Omental fat pad (tissue), 3 donors: ENCODE measurements at regions not wholly inside any gene's neighbourhood (a gene's known extent, or its start where the extent isn't known, plus 50 kb on each side); places are given as distances from the start of the nearest gene placed in this dataset.
"Not testable (repeated sequence)": the region's sequence is repeated elsewhere in the genome, so short reads cannot be mapped to it uniquely, and the experiment has no call there.

Experiments
- ATAC-seq: fragments of 150-250 bp; one replicate; pipeline ENCODE4 v1.9.1; 2016; ENCODE audit warnings: mild to moderate bottlenecking, moderate library complexity; ENCODE audit not compliant: low FRiP score
- DNase-seq: peaks from one replicate; pipeline ENCODE4 v3.0.0-alpha.2; 2019; ENCODE audit warnings: low spot score
- TF ChIP-seq, protein P1 (sequence below), 3 donors: fragments of 450-650 bp; IDR thresholded peaks; one replicate each; pipeline ENCODE4 v1.5.1; 2016 to 2017; ENCODE audit warnings: antibody characterized with exemption in 3 of 3, mild to moderate bottlenecking in 3 of 3, moderate library complexity in 2 of 3

DNA sequence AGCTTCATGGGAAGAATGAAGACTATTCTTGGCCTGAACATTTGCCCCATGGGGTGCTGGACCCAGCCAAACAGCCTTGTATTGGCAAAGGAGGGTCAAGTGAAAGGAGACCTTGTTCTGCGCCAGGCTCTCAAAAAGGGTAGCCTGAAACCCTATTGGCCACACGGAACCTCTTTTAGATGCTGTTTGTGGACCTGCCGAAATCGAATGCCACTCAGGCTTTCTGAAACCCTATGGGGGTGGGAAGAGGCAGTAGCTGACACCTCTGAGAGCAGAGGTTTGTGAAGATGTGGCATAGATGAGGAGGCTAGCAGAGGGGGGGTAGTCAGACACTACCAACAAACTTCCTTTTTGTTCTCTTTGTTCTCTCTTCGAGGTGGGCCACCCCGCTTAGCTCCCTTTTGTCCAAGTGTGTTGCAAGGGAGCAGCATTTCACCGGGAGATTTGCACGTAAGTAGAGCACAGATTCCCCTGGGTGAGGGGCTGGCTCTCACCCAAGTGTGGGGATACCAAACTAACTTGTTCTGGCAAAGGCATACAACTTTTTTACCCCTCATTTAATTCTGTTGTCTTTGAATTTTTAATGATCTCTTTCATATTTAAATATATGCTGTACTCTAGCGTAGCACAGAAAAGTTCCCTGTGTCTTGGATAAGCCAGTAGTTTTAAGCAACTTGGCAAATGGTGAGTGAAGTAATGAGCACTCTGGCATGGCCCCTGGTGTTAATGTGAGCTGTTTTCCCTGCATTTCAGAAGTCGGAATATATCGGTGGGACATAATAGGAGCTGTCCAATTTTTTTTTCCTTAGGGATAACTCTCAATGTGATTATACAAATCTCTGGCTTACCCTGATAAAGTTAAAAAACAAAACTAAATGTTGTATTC, 107.7 kb downstream of the SEPTIN7 start:
- no peak for DNase-seq
- no peak for ATAC-seq
- TF ChIP-seq, protein P1, sequence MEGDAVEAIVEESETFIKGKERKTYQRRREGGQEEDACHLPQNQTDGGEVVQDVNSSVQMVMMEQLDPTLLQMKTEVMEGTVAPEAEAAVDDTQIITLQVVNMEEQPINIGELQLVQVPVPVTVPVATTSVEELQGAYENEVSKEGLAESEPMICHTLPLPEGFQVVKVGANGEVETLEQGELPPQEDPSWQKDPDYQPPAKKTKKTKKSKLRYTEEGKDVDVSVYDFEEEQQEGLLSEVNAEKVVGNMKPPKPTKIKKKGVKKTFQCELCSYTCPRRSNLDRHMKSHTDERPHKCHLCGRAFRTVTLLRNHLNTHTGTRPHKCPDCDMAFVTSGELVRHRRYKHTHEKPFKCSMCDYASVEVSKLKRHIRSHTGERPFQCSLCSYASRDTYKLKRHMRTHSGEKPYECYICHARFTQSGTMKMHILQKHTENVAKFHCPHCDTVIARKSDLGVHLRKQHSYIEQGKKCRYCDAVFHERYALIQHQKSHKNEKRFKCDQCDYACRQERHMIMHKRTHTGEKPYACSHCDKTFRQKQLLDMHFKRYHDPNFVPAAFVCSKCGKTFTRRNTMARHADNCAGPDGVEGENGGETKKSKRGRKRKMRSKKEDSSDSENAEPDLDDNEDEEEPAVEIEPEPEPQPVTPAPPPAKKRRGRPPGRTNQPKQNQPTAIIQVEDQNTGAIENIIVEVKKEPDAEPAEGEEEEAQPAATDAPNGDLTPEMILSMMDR (IDR thresholded peaks at IDR 0.05) = no peak

DNA sequence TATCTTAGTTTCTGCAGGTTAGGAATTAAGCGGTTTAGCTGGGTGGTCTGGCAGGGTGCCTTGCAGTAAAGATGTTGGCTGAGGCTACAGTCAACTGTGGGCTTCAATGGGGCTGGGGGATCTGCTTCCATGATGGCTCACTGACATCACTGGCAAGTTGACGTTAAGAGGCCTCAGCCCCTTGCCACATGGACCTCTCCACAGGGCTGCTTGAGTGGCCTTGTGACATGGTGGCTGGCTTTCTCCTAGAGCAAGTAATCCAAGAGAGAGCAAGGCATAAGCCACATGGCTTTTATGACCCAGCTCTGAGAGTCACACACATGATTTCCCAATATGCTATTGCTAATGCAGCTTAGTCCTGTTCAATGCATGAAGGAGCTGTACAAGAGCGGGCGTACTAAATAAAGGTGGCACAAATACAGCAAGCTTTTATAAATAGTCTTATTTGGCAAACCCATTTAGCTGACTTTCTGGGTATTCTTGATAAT, 109.1 kb downstream of the SEPTIN7 start:
- TF ChIP-seq, protein P1 (IDR thresholded peaks at IDR 0.05) = no peak
- DNase-seq (no peak), ATAC-seq (no peak)

GRCh38 chr7:35910621-35911020, 109.8 kb downstream of the SEPTIN7 start:
- ATAC-seq = not testable (repeated sequence)

GRCh38 chr7:35913350-35913749, 112.5 kb downstream of the SEPTIN7 start:
- not testable (repeated sequence) for ATAC-seq, DNase-seq

More at GRCh38 chr7:35910621-35911020, 109.8 kb downstream of the SEPTIN7 start:
- DNase-seq = not testable (repeated sequence)

- not testable (repeated sequence) for DNase-seq, ATAC-seq
Observed at GRCh38 chr7:35914214-35914613, 113.4 kb downstream of the SEPTIN7 start.

GRCh38 chr7:35915247-35915955, 114.5 kb downstream of the SEPTIN7 start:
- not testable (repeated sequence) for ATAC-seq, DNase-seq

DNA sequence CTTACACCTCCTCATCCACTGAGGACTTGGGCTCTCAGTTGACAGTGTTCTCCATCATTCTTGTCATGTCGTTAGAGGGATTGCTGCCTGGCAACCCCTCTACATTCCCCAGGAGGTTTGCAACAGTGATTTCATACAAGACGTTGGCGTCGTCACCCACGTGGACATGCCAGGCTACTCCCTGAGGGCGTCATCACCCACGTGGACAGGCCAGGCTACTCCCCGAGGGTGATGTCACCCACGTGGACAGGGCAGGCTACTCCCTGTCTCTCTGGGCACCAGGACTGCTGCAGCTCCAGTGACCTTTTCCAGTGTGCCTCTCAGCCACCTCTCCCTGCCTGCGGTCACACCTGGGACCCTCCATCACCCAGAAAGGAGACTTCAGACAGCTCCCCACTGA, 117.4 kb downstream of the SEPTIN7 start:
- ATAC-seq, DNase-seq: not testable (repeated sequence)

DNA sequence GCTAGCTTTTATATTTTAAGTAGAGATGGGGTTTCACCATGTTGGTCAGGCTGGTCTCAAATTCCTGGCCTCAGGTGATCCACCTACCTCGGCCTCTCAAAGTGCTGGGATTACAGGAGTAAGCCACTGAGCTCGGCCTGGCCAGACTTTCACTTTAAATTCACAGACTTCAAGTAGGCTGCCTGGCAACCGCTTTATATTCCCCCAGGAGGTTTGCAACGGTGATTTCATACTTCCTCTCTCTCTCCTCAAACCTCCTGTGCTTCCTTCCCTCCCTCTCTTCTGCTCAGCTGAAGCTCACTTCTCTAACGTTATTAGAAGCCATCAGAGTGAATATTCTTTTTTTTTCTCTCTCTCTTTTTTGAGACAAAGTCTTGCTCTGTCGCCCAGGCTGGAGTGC, 118.8 kb downstream of the SEPTIN7 start:
- not testable (repeated sequence) for DNase-seq, ATAC-seq

DNA sequence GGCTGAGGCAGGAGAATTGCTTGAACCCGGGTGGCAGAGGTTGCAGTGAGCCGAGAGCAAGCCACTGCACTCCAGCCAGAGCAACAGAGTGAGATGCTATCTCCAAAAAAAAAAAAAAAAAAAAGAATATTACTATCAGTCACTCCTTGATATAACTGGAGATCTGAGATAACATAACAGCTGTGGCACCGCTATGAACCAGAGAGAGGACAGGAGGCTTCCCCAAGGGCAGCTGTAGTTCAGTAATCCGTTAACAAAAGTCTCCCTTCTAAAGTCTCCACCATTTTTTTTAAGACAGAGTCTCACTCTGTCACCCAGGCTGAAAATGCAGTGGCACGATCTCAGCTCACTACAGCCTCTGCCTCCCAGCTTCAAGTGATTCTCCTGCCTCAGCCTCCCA, 120.5 kb downstream of the SEPTIN7 start:
- not testable (repeated sequence) for DNase-seq, ATAC-seq

GRCh38 chr7:35924668-35925067, 123.8 kb downstream of the SEPTIN7 start:
- not testable (repeated sequence) for ATAC-seq, DNase-seq

GRCh38 chr7:35926966-35927365, 126.1 kb downstream of the SEPTIN7 start:
- ATAC-seq, DNase-seq: not testable (repeated sequence)

DNA sequence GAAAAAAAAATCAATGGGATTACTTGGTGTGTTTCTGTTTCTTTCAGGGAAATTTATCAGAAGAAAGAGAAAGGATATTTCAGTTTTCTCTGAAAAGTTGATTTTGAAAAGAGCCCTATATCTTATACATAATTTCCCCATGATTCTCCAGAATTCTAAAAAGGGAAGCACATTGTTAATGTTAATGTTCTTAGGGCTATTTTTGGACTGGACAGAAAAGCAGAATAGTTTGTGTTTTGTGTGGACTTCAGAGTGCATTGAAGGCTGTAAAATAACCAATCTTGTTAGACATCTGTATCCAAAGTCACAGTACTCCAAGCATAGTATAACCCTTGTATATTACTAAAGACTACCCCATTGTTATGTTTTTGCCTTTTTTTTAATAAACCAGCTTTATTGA, 130.3 kb downstream of the SEPTIN7 start:
- not testable (repeated sequence) for ATAC-seq

DNA sequence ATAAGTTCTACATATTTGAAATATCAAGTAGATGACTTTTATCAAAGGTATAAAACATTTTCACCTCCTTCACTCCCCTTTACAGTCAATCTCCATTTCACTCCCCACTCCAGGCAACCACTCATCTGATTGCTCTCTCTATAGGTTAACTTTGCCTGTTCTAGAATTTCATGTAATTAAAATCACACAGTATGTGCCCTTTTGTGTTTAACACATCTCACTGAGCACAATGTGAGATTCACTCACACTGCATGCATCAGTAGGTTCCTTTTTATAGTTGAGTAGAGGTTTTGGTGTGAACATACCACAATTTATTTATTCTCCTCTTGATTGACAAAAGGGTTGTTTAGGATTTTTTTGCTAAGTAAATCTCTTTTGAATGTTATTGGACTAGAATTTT, 130.7 kb downstream of the SEPTIN7 start:
- ATAC-seq, DNase-seq: not testable (repeated sequence)

More for the DNA sequence above, 130.3 kb downstream of the SEPTIN7 start:
- DNase-seq = not testable (repeated sequence)

GRCh38 chr7:35940695-35941094, 139.8 kb downstream of the SEPTIN7 start:
- ATAC-seq, DNase-seq: not testable (repeated sequence)

GRCh38 chr7:35945621-35946020, 144.8 kb downstream of the SEPTIN7 start:
- not testable (repeated sequence) for DNase-seq, ATAC-seq

DNA sequence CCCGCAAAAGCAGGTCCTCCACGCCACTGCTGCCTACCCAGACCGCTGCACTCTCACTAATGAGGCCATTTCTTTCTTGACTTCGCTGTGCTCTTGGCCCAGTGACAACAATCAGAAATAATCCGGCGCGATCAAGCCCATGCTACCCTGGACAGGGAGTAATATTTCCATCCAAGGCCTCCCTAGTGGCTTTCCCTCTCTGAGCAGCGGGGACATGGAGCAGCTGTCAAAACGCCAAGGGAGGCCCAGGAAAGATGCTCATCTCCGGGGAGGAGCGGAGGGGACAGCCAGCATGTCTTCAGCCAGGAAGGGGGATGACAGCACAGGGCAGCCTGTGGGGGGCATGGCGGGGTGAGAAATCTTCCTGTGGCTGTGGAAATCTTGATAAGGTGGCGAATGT, 154.9 kb downstream of the SEPTIN7 start:
- DNase-seq, ATAC-seq: not testable (repeated sequence)

GRCh38 chr7:35956988-35957387, 156.1 kb downstream of the SEPTIN7 start:
- not testable (repeated sequence) for ATAC-seq, DNase-seq
